Bronchial epithelial cell (primary cell): ENCODE measurements at regions not wholly inside any gene's neighbourhood (a gene's known extent, or its start where the extent isn't known, plus 50 kb on each side); places are given as distances from the start of the nearest gene placed in this dataset.

Experiments
- DNase-seq: peaks from one replicate; pipeline ENCODE4 v3.0.0-alpha.2; 2010; ENCODE audit warnings: low read depth
- FAIRE-seq: peaks from 2 replicates; lab custom pipeline; 2011; peaks lifted over from hg19 to GRCh38; lab: Jason Lieb, UNC
- H3K27me3 ChIP-seq: 2 replicates; pipeline ENCODE4 v1.5.1; 2011; ENCODE audit warnings: low read length; ENCODE audit not compliant: control insufficient read depth, insufficient read depth
- H3K36me3 ChIP-seq: 2 replicates; pipeline ENCODE4 v1.5.1; 2011; ENCODE audit warnings: low read length; ENCODE audit not compliant: control insufficient read depth, insufficient read depth
- H3K4me3 ChIP-seq: 2 replicates; pipeline ENCODE4 v1.5.1; 2011; ENCODE audit warnings: mild to moderate bottlenecking, low read depth, low read length, control low read depth
- TF ChIP-seq, protein P1 (sequence below): IDR thresholded peaks from 2 replicates; pipeline ENCODE4 v1.5.1; 2011; ENCODE audit warnings: mild to moderate bottlenecking, moderate library complexity, low read length, control low read depth, inconsistent platforms; ENCODE audit not compliant: insufficient read depth, severe bottlenecking

DNA sequence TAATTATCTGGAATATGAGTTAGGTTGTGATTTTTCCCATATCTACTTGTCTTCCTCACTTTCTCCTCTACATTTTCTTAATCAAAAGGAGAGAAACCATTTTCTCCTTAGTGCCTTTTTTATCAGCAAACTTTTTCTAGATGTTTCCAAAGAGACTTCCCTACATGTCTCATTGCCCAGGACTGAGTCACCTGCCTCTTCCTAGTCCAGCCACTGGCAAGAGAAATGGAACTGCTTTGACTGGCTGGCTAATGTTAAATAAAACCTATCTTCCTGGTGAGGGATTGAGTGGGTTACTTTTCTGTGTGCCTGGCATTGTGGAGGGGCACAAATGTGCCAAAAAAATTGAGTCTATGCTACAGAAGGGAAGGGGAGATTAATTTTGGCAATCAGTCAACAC is 52.1 kb upstream of the CD5L start:
- Histone ChIP-seq H3K4me3 (no peak overlapping the region), H3K36me3 (no peaks in the 10 kb centered on the region), H3K27me3 (no peaks in the 10 kb centered on the region)
- DNase-seq (peak; percentile 35), FAIRE-seq (no peak)
- TF ChIP-seq, protein P1, sequence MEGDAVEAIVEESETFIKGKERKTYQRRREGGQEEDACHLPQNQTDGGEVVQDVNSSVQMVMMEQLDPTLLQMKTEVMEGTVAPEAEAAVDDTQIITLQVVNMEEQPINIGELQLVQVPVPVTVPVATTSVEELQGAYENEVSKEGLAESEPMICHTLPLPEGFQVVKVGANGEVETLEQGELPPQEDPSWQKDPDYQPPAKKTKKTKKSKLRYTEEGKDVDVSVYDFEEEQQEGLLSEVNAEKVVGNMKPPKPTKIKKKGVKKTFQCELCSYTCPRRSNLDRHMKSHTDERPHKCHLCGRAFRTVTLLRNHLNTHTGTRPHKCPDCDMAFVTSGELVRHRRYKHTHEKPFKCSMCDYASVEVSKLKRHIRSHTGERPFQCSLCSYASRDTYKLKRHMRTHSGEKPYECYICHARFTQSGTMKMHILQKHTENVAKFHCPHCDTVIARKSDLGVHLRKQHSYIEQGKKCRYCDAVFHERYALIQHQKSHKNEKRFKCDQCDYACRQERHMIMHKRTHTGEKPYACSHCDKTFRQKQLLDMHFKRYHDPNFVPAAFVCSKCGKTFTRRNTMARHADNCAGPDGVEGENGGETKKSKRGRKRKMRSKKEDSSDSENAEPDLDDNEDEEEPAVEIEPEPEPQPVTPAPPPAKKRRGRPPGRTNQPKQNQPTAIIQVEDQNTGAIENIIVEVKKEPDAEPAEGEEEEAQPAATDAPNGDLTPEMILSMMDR: no peak

GRCh38 chr1:157894613-157895165 is 53.1 kb upstream of the CD5L start:
- FAIRE-seq: no peak
- Histone ChIP-seq H3K4me3 (no peak overlapping the region), H3K36me3 (no peaks in the 10 kb centered on the region), H3K27me3 (no peaks in the 10 kb centered on the region)
- TF ChIP-seq, protein P1: no peak
- no peak for DNase-seq

DNA sequence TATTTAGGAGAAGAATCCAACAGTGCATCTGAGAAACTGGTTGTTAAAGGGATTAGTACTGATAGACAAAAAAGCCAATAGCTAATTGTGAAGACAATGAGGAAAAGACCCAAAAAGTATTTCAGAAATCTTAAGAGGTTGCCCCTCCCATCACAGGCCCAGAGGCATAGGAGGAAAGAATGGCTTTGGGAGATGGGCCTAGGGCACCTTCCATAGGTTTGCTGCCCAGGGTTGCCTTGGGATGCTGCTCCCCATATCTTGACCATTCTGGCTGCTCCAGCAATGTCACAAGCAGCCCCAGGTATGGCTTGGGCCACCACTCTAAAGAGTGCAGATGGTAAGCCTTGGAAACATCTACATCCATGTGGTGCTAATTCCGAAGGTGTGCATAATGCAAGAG is 68.7 kb upstream of the CD5L start:
- H3K27me3 ChIP-seq: no peaks in the 10 kb centered on the region
- no peak for DNase-seq
- TF ChIP-seq, protein P1: no peak
- no peak for FAIRE-seq
- H3K36me3 ChIP-seq: no peaks in the 10 kb centered on the region
- no peak overlapping the region for H3K4me3 ChIP-seq

DNA sequence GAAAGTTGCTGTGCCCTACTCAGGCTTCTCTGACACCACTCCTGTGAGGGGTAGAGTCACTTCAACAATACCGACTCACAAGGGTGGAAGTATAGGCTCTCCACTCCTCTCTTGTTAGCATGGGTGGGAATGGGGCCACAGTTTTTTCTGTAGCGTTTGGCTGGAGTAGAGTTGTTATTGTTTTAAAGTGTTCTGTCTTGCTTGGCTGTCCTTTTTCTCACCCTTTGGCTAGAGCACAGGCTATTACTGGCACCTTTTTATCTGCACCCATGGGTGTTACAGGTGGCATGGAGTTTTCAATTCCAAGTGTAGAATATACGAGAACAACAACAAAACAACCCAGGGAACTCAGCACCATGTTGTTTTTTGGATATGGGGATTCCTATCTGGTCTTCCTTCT is 74.3 kb upstream of the CD5L start:
- FAIRE-seq: no peak
- Histone ChIP-seq H3K36me3 (no peaks in the 10 kb centered on the region), H3K27me3 (no peaks in the 10 kb centered on the region), H3K4me3 (no peak overlapping the region)
- TF ChIP-seq, protein P1: no peak
- DNase-seq: no peak

GRCh38 chr1:157916887-157917570 is 75.4 kb upstream of the CD5L start:
- TF ChIP-seq, protein P1: no peak
- H3K27me3 ChIP-seq: no peaks in the 10 kb centered on the region
- H3K4me3 ChIP-seq: no peak overlapping the region
- H3K36me3 ChIP-seq: no peaks in the 10 kb centered on the region
- no peak for DNase-seq
- no peak for FAIRE-seq
